NCI-H748 (cell line): ENCODE measurements at regions not wholly inside any gene's neighbourhood (a gene's known extent, or its start where the extent isn't known, plus 50 kb on each side); places are given as distances from the start of the nearest gene placed in this dataset.
A peak's percentile ranks its signal among the peaks of the same experiment; 100 is the strongest.

ENCODE experiments used
- DNase-seq: peaks from one replicate; lab custom pipeline; 2025; ENCODE audit not compliant: unreplicated experiment; lab: John Stamatoyannopoulos, UW

- DNase-seq, result no peak
These were observed 387.3 kb downstream of the HS3ST3B1 start for GRCh38 chr17:14688134-14688533.

GRCh38 chr17:14672830-14673229 lies 371.9 kb downstream of the HS3ST3B1 start:
- no peak for DNase-seq

GRCh38 chr17:14670861-14671260 lies 370.0 kb downstream of the HS3ST3B1 start:
- DNase-seq, result no peak

GRCh38 chr17:14664511-14664910 lies 363.6 kb downstream of the HS3ST3B1 start:
- no peak for DNase-seq

- DNase-seq, result no peak
These were observed 340.2 kb downstream of the HS3ST3B1 start for GRCh38 chr17:14641117-14641516.

GRCh38 chr17:14637260-14637659 lies 336.4 kb downstream of the HS3ST3B1 start:
- no peak for DNase-seq

GRCh38 chr17:14630621-14631020 lies 329.7 kb downstream of the HS3ST3B1 start:
- DNase-seq, result no peak

- no peak for DNase-seq
These were observed 329.2 kb downstream of the HS3ST3B1 start for GRCh38 chr17:14630046-14630445.

- DNase-seq, result peak; percentile 9
These were observed 321.8 kb downstream of the HS3ST3B1 start for GRCh38 chr17:14622615-14623101.

GRCh38 chr17:14621826-14622614 lies 321.1 kb downstream of the HS3ST3B1 start:
- no peak for DNase-seq

GRCh38 chr17:14619821-14620220 lies 318.9 kb downstream of the HS3ST3B1 start:
- DNase-seq, result no peak

GRCh38 chr17:14616528-14616927 lies 315.6 kb downstream of the HS3ST3B1 start:
- no peak for DNase-seq

GRCh38 chr17:14605267-14605599 lies 304.4 kb downstream of the HS3ST3B1 start:
- no peak for DNase-seq

GRCh38 chr17:14604591-14605266 lies 303.8 kb downstream of the HS3ST3B1 start:
- no peak for DNase-seq

GRCh38 chr17:14596224-14596623 lies 295.3 kb downstream of the HS3ST3B1 start:
- DNase-seq, result no peak

- no peak for DNase-seq
These were observed 294.8 kb downstream of the HS3ST3B1 start for GRCh38 chr17:14595656-14596055.

GRCh38 chr17:14594690-14595089 lies 293.8 kb downstream of the HS3ST3B1 start:
- DNase-seq, result no peak

- DNase-seq, result no peak
These were observed 293.1 kb downstream of the HS3ST3B1 start for GRCh38 chr17:14593956-14594355.

- DNase-seq, result no peak
These were observed 289.8 kb downstream of the HS3ST3B1 start for GRCh38 chr17:14590459-14591250.

- no peak for DNase-seq
These were observed 284.2 kb downstream of the HS3ST3B1 start for GRCh38 chr17:14585099-14585498.

- DNase-seq, result no peak
These were observed 282.1 kb downstream of the HS3ST3B1 start for GRCh38 chr17:14582996-14583395.
